ENCODE measurements at regions not wholly inside any gene's neighbourhood (a gene's known extent, or its start where the extent isn't known, plus 50 kb on each side); places are given as distances from the start of the nearest gene placed in this dataset.
"Not testable (repeated sequence)": the region's sequence is repeated elsewhere in the genome, so short reads cannot be mapped to it uniquely, and the experiment has no call there.

DNA sequence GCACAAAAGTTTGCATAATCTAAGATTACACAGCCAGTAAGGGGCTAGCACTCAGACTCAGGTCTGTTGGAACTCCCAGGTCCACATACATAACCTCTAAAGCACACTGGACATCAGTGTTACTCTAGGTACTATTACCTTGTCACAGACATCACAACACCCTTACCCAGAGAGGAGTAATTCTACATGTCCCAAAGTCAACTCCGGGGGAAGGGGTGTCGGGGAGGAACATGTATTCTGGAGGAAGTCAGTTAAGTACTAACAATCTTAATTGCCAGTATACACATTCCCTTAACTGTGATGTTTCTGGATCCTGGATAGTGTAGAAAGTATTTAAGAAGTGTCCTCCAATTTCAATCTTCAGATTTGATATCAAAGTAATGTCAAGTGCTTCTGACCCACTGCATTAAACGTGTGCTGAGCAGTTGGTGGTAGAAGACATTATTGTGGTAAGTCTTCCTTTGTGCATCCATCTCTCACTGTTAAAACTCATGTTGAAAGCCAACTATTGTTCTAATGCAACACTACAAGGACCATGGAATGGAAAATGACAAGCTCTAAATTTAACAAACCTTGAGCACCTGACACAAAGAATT is 155.4 kb downstream of the CRPPA start:
- DNase-seq, result no peak

DNA sequence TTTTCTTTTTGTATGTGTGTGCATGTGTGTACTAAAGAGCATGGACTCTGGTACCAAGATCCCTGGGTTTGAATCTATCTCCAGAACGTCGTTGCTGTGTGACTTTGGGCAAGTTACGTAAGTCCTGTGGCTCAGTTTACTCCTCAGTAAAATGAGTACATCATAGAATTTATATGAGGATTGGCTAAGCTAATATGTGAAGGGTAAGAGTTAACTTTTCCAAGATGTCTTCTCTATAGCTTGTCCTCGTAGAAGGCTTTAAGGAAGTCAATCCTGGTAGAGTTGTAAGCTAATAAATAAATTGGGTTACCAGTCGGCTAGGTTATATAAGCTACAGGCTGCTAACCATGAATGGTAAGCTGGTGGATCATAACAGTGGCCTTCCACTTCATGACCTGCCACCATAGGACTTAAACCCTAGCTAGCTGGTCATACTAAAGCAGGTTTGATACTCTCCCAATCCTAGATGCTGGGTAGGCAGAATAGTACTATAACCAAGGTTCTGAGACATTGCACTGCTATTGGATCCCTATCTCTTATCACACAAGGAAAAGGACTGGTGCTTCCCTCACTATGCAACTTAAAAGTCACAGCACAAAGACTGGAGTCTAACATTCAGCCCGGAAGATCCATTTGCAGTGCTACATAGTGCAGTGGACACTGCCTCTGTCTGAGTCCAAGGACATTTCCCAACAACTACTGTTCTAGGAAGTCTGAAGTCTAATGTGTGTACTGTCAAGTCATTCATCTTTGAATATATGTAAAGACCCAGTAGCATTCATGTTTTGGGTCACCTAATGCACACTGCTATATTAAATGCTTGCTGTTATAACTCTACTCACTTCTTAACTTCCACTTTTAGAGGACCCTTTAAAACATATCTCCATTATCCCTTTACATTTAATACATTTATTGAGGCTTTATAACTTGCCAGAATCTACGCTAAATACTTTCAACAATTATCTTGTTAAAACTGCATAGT is 156.2 kb downstream of the CRPPA start:
- no peak for DNase-seq

DNA sequence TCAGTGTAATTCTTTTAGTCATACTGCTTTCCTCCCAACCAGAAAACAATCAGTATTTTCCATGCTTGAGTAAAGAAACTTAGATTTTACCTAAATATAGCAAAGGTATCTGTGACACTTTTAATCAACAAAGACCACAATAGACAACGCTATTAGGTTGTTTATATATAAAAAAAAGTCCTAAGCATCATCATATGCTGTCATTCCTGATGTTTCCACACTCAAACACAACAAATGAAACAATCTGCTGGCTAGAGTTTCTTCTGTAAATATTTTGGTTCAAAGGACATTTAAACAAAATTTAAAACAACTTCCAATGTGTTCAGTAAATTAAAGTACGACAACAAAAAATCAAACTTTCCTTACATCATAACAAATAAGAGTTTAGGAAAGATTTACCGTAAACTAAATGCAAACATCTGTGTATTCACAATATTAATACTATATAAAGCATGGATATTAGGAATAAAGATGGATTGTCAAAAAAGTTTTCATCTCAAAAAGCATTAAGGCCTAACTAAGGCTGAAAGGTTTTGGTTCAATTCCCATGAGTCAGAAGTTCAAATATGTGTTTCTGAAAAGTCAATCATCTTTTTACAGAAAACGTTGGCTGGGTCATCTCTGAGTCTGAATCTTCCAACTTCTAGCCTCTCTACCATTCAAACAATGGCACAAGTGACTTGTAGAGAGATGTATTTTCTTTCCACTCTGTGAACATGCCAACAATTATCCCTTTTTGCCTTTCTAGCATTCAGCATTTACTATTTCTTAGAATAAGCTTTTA is 157.1 kb downstream of the CRPPA start:
- no peak for DNase-seq

DNA sequence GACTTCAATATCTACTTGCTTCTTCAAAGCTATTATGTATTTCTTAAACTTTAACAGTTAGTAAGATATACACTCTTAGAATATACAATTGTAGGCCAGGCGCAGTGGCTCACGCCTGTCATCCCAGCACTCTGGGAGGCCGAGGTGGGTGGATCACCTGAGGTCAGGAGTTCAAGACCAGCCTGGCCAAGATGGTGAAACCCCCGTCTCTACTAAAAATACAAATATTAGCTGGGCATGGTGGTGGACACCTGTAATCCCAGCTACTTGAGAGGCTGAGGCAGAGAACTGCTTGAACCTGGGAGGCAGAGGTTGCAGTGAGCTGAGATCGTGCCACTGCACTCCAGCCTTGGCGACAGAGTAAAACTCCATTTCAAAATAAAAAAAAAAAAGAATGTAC is 158.0 kb downstream of the CRPPA start:
- DNase-seq, result not testable (repeated sequence)

DNA sequence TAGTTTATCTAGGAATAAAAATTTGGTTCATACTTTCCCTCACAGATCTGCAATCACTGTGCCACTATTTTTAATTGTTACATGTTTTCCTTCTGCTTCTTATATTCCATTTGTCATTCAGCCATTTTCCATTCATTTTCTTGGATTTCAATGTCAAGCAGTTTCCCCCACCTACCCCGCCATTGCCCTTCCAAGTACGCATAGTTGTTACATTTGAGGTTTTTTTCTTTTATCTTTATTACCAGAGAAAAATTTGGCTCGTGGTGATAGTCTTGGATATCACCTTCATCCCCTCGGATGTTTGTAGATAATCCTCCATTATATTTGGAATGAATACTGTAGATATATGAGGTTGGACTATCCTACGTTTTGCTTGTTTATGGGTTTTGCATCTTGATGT is 159.7 kb downstream of the CRPPA start:
- no peak for DNase-seq

DNA sequence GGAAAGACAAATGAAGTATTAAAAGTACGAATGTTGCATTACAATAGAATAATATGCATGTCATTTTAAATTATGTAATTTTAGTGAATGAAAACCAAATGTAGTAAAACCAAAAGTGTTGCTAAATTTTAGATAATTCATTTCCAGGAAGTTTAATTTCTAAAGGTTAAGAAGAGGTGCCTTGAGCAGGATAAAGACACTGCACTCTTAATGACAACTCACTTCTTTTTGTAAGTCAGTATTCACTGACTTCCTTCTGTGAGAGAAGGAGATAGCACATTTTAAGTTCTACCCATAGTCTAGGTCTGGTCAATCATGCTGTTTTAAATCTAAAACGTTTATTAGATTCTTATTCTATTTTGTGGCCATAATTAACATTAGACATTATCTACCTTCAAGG is 160.2 kb downstream of the CRPPA start:
- DNase-seq, result no peak

DNA sequence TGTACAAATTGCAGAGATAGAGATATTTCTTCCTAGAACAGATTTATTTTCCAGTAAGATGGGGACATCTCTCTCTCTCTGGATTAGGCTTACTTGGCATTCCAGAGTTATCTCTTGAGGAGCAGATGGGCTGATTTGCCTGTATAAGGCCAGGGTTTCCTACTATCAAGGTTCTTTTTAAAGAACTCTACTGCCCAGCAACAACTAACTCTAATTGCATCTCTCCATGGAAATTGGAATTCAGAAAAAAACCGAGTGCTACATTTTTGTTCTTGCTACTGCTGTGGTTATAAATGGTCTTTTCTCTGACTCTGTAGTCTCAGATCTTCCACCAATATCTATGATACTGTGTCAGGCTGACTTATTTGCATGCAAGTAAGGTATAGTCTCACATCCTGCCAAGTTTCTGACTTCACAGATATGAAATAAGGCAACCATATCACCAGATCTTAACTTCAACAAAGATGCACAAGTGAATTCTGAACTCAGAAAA is 161.1 kb downstream of the CRPPA start:
- DNase-seq, result no peak

DNA sequence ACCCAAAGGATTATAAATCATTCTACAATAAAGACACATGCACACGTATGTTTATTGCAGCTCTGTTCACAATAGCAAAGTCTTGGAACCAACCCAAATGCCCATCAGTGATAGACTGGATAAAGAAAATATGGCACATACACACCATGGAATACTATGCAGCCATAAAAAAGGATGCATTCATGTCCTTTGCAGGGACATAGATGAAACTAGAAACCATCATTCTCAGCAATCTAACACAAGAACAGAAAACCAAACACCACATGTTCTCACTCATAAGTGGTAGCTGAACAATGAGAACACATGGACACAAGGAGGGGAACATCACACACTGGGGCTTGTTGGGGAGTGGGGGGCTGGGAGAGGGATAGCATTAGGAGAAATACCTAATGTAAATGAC is 164.9 kb downstream of the CRPPA start:
- DNase-seq, result not testable (repeated sequence)

DNA sequence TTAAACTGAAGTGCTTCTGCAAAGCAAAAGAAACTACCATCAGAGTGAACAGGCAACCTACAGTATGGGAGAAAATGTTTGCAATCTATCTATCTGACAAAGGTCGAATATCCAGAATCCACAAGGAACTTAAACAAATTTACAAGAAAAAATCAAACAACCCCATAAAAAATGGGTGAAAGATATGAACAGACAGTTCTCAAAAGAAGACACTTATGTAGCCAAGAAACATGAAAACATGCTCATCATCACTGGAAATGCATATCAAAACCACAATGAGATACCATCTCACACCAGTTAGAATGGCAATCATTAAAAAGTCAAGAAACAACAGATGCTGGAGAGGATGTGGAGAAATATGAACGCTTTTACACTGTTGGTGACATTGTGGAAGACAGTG is 165.4 kb downstream of the CRPPA start:
- DNase-seq, result not testable (repeated sequence)

DNA sequence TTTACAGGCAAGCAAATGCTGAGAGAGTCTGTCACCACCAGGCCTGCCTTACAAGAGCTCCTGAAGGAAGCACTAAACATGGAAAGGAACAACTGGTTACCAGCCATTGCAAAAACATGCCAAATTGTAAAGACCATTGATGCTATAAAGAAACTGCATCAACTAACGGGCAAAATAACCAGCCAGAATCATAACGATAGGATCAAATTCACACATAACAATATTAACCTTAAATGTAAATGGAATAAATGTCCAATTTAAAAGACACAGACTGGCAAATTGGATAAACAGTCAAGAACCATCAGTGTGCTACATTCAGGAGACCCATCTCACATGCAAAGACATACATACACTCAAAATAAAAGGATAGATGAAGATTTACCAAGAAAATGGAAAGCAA is 170.7 kb downstream of the CRPPA start:
- not testable (repeated sequence) for DNase-seq

DNA sequence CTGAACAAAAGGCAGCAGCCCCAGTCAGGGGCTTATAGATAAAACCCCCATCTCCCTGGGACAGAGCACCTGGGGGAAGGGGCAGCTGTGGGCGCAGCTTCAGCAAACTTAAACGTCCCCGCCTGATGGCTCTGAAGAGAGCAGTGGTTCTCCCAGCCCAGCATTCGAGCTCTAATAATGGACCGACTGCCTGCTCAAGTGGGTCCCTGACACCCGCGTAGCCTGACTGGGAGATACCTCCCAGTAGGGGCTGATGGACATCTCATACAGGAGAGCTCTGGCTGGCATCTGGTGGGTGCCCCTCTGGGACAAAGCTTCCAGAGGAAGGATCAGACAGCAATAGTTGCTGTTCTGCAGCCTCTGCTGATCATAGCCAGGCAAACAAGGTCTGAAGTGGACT is 172.1 kb downstream of the CRPPA start:
- not testable (repeated sequence) for DNase-seq

DNA sequence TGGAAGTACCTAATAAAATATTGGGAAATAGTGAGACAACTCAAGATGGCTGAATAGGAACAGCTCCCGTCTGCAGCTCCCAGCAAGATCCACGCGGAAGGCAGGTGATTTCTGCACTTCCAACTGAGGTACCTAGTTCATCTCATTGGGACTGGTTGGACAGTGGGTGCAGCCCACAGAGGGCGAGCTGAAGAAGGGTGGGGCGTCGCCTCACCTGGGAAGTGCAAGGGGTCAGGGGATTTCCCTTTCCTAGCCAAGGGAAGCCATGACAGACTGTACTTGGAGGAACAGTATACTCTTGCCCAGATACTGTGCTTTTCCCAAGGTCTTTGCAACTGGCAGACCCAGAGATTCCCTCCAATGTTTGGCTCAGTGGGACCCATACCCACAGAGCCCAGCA is 172.8 kb downstream of the CRPPA start:
- not testable (repeated sequence) for DNase-seq

DNA sequence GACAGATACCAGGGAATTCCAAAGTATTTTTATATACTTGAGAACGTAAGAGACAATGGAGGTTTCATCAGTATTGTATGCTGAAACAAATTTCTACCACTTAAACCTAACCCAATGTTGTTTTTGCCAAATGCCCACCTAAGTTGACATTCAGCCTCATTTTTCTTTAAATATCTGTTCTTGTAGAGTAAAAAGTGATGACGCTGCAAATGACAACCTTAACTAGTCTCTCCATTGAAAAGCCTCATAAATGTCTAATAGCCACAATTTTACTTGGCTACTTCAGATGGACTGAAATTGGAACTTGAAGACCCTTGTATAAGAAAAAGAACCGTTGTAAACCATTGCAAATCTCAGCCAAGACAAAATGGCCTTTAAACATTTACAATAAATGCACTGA is 176.9 kb downstream of the CRPPA start:
- DNase-seq, result no peak

DNA sequence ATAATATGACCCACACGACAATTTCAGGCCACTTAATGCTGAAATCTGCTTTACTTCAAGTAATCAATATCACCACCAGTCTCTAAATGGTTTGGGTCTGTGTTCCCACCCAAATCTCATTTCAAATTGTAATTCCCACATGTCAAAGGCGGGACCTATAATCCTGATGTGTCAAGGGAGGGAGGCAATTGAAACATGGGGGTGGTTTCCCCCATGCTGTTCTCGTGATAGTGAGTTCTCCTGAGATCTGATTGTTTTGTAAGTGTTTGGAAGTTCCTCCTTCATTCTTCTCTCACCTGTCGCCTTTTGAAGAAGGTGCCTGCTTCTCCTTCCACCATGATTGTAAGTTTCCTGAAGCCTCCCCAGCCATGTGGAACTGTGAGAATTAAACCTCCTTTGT is 178.4 kb downstream of the CRPPA start:
- no peak for DNase-seq

DNA sequence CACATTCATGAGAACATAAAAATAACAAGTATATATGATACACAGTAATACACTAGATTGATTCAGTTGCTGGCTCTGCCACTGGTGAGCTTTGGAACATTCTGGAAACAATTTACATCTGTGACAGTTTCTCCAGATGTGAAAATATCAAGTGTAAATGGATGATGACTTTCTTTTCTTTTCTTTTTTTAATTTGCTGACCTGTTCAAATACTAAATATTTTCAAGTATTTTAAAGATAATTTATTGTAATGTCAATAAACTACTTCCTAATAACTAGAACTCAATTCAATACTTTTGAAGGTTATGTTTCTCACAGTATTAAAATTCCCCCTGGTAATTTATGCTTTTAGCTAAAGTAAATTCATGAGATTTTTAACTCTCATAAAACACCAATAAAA is 180.3 kb downstream of the CRPPA start:
- no peak for DNase-seq

DNA sequence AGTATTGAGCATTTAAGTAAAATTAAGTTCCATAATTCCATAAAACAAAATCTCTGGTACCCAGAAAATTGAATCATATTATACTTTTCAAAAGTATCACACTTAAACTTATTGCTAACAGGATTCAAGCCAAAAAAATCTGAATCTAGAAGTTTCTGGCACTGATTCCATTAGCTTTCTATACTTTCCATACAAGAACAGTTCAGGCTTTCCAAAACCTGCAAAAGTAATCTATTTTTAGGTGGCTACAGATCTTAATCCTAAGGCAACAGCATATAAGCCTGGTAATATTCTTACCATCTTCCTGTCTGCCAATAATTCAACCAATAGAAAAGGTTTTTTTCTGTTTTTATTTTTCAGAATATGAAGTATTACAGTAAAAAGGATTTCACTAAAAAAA is 185.0 kb downstream of the CRPPA start:
- no peak for DNase-seq

DNA sequence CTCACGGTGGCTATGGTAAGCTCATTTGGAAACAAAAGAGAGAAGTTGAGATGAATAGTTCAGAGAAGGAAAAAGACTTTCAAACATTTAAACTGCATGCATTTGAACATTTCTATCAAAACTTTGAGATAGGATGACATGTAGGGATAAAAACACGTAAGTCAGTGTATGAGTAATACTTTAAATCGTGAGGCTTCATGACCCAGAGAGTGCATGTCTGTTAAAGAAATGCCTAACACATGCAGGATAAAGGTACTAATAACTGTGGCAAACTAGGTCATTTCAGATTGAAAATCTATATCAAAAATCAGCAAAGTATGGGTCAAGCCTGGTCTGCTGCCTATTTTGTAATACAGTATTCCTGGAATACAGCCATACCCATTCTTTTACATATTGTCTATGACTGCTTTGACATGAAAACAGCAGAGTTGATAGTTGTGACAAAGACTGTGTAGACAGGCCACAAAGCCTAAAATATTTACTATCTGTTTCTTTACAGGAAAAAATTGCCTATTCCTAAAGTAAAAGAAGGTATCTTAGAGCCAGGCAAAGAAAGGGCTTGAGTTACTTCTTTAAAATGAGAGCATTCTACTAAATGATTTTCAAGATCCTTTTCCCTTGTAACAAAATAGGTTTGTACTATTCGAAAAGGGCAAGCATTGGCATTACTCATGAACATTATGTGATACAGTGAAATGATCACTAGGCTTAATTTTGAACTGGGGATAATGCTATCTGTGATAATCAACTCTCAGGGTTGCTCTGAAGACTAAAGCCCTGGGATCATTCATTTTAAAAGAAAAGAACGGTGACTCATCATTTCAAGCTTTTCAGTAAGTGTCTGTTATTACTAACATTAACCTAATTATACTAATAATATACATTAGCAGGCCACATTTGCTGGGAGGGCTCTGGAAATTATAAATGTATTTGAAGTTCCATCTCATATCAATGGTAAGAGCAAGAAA is 185.9 kb downstream of the CRPPA start:
- no peak for DNase-seq

DNA sequence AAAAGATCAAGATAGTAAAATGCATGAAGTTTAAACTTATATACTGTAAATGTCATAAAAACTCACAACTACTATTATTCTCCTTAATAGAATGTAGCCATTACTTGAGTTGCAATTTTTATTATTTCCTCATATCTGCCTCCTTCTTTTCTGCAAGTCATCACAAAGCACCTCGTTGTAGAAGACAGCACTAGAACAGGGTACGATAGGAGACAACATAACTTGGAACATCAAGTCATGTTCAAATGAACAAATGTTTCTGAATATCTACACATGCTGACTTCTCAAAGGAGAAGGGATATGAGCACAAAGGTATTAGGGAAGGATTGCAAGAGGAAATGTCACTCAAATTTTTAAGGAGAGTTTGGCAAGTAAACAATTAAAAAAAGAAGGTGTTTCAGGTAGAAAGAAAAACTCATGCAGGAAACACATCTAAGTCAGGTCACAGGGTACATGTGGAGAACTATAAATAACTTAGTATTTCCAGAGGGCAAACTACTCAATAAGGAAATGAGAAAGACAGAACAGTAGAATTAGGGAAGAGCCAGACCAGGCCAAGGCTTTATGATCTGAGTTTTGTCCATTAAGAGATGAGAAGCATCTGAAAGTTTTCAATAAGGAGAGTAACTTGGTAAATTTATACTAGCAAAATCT is 186.7 kb downstream of the CRPPA start:
- DNase-seq, result no peak

DNA sequence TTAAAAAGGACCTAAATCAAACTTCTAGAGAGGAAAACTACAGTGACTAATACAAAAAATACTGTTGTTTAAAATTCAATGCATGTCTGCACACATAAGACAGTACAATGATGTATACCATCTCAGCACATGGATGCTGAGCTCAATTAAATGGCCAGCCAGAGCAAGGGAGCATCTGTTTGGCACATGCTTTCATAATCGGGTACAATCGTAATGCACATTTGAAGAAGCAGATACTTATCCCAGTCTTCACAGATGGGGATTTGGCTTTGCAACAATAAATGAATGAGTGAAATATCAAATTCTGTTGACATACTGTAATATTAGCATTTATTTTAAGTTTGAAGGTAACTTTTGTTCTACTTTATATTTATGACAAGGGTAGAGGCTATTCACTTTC is 187.8 kb downstream of the CRPPA start:
- DNase-seq, result no peak

DNA sequence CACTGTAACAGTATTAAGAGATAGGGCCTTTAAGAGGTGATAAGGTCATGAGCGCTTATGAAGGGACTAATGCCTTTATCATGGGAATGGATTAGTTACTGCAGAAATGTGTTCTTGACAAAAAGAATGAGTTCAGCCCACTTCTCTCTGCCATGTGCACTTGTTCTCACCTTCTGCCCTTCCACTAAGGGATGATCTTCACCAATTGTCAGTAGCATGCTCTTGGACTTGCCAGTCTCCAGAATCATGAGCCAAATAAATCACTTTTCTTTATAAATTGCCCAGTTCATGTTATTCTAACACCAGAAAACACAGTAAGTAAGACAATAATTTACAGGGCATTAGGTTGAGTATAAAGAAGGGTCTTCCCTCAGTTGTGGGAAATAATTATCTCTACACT is 189.1 kb downstream of the CRPPA start:
- DNase-seq, result no peak

DNA sequence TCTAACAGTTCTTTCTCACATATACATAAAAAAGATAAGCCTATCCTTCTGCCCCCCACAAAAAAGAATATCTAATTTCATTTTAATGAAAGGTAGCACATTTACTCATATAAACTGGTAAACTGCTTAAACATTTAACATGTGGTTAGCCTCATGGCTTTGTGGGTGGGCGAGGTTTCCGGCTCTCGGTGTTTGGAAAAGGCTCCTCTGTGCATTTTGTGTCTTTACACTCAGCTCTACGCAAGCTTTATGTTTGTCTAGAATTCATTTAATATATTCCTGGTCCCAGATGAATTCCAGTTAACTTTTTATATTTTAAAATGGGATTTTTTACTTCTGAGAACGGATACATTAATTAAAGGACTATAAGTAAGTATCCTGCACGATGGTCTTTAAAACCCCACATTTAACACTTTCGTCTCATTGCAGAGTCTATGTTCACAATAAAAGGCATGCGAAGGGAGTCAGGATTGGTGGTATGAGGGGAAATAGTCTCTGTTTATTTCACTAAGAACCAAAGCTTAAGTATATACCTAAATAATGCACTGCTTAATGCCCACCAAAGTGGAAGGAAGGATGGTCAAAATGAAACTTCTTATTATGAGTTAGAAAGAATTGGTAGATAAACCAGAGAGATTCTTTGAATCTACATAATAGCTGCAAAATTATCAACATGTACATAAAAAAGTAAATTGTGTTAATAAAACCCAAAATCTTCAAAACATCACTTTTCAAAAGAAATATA is 197.2 kb downstream of the CRPPA start:
- DNase-seq, result peak; percentile 38
